Fibroblast of lung (primary cell): ENCODE measurements at regions not wholly inside any gene's neighbourhood (a gene's known extent, or its start where the extent isn't known, plus 50 kb on each side); places are given as distances from the start of the nearest gene placed in this dataset.

Source experiments
- CTCF ChIP-seq, 2 donors: IDR thresholded peaks in 1 of 2; conservative IDR thresholded peaks in 1 of 2; 1 replicate in 1 of 2; 2 replicates in 1 of 2; pipeline ENCODE4 v1.5.1; 2011 to 2012; ENCODE audit warnings: low read length in 2 of 2, control low read depth in 1 of 2, inconsistent platforms in 1 of 2, low read depth in 1 of 2, mild to moderate bottlenecking in 1 of 2
- EZH2 ChIP-seq: IDR thresholded peaks from 2 replicates; pipeline ENCODE4 v1.5.1; 2012; ENCODE audit warnings: low read length, control low read depth, mild to moderate bottlenecking; ENCODE audit errors: missing control alignments

GRCh38 chr22:23408321-23408720 lies 171.8 kb downstream of the IGLL1 start:
- TF ChIP-seq CTCF (conservative IDR thresholded peaks at IDR 0.05 in 1 of 2, IDR thresholded peaks at IDR 0.05 in 1 of 2; ENCODE audit: low read depth in 1 of 2, low read length in 2 of 2): no peak
- TF ChIP-seq EZH2: no peak
